HuH-7 (cell line): ENCODE measurements at regions not wholly inside any gene's neighbourhood (a gene's known extent, or its start where the extent isn't known, plus 50 kb on each side); places are given as distances from the start of the nearest gene placed in this dataset.

ENCODE experiments used
- DNase-seq: peaks from one replicate; pipeline ENCODE4 v3.0.0; 2011; ENCODE audit warnings: low spot score

- no peak for DNase-seq
These were observed 88.7 kb upstream of the IRF2BP2 start for GRCh38 chr1:234698686-234699085.

- DNase-seq: no peak
These were observed 87.8 kb upstream of the IRF2BP2 start for GRCh38 chr1:234697741-234698140.

- no peak for DNase-seq
These were observed 87.0 kb upstream of the IRF2BP2 start for GRCh38 chr1:234697015-234697414.

- no peak for DNase-seq
These were observed 86.2 kb upstream of the IRF2BP2 start for GRCh38 chr1:234696148-234696576.

GRCh38 chr1:234694661-234695060 lies 84.7 kb upstream of the IRF2BP2 start:
- no peak for DNase-seq

GRCh38 chr1:234692966-234693580 lies 83.1 kb upstream of the IRF2BP2 start:
- no peak for DNase-seq

- no peak for DNase-seq
These were observed 81.6 kb upstream of the IRF2BP2 start for GRCh38 chr1:234691567-234691966.

- DNase-seq: no peak
These were observed 80.9 kb upstream of the IRF2BP2 start for GRCh38 chr1:234690872-234691271.

- no peak for DNase-seq
These were observed 79.3 kb upstream of the IRF2BP2 start for GRCh38 chr1:234689236-234689635.

- DNase-seq: no peak
These were observed 77.0 kb upstream of the IRF2BP2 start for GRCh38 chr1:234687011-234687410.

- no peak for DNase-seq
These were observed 76.1 kb upstream of the IRF2BP2 start for GRCh38 chr1:234686035-234686434.

GRCh38 chr1:234684856-234685255 lies 74.9 kb upstream of the IRF2BP2 start:
- DNase-seq: no peak

- peak; percentile 73 for DNase-seq
These were observed 74.1 kb upstream of the IRF2BP2 start for GRCh38 chr1:234683861-234684632.

GRCh38 chr1:234683127-234683860 lies 73.3 kb upstream of the IRF2BP2 start:
- no peak for DNase-seq

- DNase-seq: no peak
These were observed 72.0 kb upstream of the IRF2BP2 start for GRCh38 chr1:234681990-234682389.

GRCh38 chr1:234681065-234681464 lies 71.1 kb upstream of the IRF2BP2 start:
- DNase-seq: no peak

- no peak for DNase-seq
These were observed 70.4 kb upstream of the IRF2BP2 start for GRCh38 chr1:234680331-234680904.

GRCh38 chr1:234676103-234676594 lies 66.2 kb upstream of the IRF2BP2 start:
- peak; percentile 86 for DNase-seq

GRCh38 chr1:234675572-234675971 lies 65.6 kb upstream of the IRF2BP2 start:
- DNase-seq: no peak

- no peak for DNase-seq
These were observed 65.0 kb upstream of the IRF2BP2 start for GRCh38 chr1:234675006-234675405.

- DNase-seq: no peak
These were observed 64.3 kb upstream of the IRF2BP2 start for GRCh38 chr1:234674218-234674815.
